Right lobe of liver (tissue), 4 donors: ENCODE measurements at regions not wholly inside any gene's neighbourhood (a gene's known extent, or its start where the extent isn't known, plus 50 kb on each side); places are given as distances from the start of the nearest gene placed in this dataset.

Source experiments
- POLR2A ChIP-seq: fragments of 450-650 bp; IDR thresholded peaks from one replicate; pipeline ENCODE4 v1.6.1; 2017; ENCODE audit warnings: antibody characterized with exemption, mild to moderate bottlenecking
- TF ChIP-seq, protein P1 (sequence below), 4 donors: fragments of 200-600 bp in 3 of 4; fragments of 450-650 bp in 1 of 4; IDR thresholded peaks; one replicate each; pipeline versions ENCODE4 v1.5.1 to v1.8.0; 2016 to 2022; ENCODE audit warnings: antibody characterized with exemption in 4 of 4, mild to moderate bottlenecking in 2 of 4
- donor health status: DM: no; HTN: no; CAD: no.
- donor health status: DM: no; HTN: no; CAD: no.
- donor health status: DM: no; HTN: yes; CAD: no.

DNA sequence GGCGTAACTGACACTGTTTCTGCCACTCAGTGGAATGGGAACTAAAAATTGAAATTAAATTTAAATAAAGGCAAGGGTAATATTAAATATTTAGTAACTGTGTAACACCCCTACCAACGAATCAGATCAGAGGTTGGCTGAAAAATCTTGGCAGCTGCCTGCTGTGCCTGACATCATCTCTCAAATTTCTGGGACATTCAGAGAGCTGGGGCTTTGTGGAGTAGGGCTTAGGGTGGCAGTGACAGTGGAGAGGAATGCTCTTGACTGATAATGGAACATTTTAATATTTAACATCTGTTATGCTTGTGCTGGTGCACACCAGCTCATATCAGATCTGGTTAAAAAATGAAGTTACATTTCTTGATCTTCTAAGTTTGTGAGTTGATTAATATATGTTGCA lies 62.2 kb downstream of the RFPL4B start:
- TF ChIP-seq POLR2A: no peak
- TF ChIP-seq, protein P1, sequence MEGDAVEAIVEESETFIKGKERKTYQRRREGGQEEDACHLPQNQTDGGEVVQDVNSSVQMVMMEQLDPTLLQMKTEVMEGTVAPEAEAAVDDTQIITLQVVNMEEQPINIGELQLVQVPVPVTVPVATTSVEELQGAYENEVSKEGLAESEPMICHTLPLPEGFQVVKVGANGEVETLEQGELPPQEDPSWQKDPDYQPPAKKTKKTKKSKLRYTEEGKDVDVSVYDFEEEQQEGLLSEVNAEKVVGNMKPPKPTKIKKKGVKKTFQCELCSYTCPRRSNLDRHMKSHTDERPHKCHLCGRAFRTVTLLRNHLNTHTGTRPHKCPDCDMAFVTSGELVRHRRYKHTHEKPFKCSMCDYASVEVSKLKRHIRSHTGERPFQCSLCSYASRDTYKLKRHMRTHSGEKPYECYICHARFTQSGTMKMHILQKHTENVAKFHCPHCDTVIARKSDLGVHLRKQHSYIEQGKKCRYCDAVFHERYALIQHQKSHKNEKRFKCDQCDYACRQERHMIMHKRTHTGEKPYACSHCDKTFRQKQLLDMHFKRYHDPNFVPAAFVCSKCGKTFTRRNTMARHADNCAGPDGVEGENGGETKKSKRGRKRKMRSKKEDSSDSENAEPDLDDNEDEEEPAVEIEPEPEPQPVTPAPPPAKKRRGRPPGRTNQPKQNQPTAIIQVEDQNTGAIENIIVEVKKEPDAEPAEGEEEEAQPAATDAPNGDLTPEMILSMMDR (IDR thresholded peaks at IDR 0.05): no peak
